GM19351 (cell line): ENCODE measurements at regions not wholly inside any gene's neighbourhood (a gene's known extent, or its start where the extent isn't known, plus 50 kb on each side); places are given as distances from the start of the nearest gene placed in this dataset.

Experiments used
- ATAC-seq: cut with Tn5 transposase; IDR thresholded peaks from one replicate; pipeline ENCODE4 v1.9.1; 2021; ENCODE audit warnings: mild to moderate bottlenecking, moderate library complexity; ENCODE audit not compliant: unreplicated experiment

DNA sequence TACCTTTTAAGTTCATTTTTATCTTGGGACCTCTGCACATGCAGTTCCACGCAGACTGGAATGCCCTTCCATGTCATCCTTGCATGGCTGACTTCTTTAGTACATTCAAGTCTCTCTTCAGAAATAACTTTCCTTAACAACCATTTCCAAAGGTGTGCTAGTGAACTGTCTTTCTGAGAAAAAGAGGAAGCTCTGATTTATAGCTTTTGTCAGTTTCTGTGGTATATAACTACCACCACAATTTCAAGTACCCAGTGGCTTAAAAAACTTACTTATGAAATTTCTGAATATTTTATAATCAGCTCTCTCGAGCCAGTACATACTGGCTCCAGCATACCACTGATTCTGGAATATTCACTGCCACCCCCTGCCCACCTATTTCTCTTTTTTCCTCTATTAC is 1613.8 kb downstream of the MAT2B start:
- ATAC-seq = no peak

DNA sequence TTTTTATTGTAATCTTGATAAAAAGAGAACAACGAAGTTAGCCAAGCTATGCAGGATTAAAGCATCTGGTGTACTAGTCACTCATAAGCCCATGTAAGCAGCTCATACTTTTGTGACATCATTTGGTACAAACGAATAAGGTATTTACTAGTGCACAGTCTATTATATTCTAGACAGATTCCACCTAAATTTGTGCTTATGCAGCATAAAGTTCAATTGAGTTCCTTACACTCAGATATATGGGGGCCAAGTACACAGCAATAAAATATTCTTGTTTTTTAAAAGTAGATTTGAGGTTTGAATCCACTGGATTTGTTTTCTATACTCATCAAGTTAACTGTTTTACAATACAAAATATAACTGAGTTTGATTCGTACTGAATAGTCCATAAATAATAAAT is 1621.2 kb downstream of the MAT2B start:
- no peak for ATAC-seq

DNA sequence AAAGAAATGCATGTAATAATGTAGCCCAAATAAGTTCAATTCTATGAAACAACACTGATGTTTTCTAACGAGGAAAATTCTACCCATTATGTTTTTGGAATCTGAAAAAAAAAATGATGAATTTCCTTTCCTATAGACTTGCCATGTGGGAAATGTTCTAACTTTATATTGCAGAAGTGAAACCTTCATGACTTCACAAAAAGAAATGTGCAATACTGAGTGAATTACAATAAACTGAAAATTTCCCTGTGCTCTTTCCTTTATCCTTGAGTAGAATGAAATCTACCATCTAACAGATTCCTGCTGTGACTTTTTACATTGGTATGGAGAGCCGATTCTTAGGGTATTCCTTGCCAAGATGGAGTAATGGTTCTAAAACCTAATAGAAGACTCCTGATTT is 1622.5 kb downstream of the MAT2B start:
- no peak for ATAC-seq

DNA sequence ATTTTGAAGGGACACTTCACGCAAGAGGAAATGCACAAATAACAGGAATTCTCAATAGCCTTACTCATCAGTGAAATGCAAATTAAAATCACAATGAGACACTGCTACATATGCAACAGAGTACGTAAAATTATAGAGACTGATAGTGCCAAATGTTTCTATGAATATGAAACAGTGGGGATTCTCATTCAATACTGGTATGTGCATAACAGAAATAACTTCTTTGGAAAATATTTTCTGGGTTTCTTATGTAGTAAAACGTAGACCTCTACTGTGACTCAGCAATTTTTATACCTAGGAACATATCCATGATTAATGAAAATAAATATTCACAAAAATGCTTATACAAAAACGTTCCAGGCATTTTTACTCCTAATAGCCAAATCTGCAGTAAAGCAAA is 1625.2 kb downstream of the MAT2B start:
- no peak for ATAC-seq

DNA sequence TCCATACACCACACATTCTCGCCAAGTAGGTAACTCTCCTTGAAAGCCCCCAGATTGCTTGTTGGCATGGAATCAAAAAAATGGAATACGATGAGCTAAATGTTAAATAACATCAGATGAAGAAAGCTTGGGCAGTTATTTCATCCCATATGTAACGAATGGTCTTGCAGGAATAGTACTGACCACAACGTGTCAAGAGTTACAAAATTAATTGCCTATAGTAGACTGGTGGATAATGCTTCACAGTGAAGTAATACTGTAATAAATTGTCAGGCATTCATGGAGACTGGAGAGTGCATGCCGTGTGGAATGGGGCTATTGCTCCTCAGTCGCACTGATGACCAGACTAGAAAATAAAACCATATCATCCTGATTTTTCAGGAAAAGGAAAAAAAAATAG is 1628.7 kb downstream of the MAT2B start:
- ATAC-seq = no peak

DNA sequence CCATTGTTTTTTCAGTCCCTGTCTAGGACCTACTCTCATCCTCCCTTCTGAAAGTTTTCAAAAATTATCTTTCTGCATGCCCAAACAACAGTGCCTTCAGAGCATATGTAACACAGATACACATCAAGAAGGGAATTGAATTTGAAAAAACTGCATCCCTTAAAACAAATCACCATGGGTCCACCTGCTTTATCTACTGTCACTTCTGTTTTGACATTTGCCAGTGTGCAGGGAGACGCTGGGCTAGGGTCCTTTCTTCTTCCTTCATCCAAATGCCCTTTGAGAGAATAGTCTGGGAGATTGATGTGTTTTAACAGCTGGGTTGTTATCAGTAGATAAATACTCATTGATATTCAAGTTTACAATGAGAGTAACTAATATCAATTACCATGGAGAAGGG is 1630.1 kb downstream of the MAT2B start:
- ATAC-seq = no peak

DNA sequence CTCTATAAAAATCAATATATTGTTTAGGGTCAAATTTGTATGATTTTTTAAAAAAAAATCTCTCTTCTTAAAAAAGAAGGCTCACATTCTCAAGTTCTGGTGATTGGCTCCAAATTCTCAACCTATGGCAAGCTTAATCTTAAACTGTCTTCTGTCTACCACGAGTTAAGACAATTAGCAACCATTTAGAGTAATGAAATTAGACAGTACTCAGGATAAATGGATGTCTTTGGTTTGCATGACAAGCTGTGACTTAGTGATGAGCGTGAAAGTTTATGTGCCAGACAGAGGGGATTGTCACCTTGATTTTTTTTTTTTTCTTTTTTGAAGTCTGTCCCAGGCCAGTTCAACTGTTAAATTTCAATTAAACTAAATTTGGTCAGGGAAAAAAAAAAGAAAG is 1632.3 kb downstream of the MAT2B start:
- ATAC-seq = no peak

DNA sequence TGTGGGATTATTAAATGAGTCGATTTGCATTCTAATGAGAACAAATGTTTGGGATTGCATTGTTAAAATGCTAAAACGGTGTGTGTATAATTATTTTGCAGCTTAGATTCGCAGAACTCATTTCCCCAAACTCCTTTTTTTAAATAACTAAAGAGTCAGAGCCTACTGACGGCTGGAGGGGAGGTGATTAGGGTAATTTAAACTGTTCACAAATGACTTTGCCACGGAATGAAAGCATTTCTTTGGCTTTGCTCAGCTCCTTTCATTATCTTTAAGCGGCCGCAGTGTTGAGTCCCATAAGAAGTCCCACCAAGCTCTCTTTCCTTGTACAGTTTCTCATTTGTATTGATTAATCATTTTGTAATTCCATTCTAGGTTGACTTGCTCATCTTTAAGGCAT is 1632.8 kb downstream of the MAT2B start:
- ATAC-seq = no peak

DNA sequence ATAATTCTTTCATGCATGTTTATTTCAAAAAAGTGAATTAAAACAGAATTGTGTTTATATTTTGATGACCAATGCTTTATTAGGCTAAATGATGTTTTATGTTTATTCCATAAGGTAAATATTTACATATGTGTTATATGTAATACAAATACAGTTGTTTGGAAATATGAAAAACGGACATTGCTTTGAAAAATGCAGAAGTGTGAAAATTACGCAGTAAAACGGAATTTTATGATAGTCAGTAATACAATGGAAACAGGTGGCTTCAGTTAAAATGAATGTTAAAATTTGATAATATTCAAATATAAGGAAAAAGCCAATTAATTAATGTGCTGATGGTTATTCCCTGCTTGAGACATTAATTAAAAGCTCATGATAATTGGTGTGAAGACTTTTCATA is 1633.8 kb downstream of the MAT2B start:
- no peak for ATAC-seq

DNA sequence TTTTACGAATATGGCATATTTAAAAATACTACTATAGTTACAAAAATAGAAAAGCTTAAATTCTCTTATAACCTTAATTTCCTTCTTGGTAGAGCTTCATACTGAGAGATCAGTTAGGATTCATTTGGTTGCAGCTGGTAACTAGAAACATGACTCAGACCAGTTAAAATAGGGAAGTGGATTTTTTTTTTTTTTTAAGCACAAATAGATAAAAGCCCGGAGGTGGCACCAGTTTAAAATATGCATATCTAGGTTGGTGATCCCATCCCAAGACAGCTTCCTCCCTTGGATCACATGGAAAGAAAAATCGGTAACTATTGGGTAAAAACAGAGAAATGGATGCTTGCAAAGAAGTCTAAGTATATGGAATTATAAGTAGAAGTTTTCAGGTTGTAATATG is 1634.3 kb downstream of the MAT2B start:
- no peak for ATAC-seq

DNA sequence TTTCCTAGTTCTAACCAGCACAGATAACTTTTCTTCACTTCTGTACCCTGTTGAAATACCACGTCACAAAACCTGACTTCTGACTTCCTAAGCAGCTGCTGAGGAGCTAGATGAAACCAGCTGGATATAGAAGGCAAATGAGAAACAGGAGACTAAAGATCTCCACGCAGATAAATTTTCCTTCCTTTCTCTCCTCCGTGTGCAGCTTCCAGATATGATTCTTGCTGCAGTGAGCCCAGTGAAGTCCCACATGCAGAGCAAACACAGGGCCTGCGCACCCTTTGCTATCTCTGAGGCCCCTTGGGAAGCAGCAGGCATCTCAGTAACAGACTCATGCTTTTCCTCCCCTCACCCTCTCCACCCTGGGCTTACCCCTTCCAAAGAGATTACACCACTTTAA is 1638.3 kb downstream of the MAT2B start:
- no peak for ATAC-seq

DNA sequence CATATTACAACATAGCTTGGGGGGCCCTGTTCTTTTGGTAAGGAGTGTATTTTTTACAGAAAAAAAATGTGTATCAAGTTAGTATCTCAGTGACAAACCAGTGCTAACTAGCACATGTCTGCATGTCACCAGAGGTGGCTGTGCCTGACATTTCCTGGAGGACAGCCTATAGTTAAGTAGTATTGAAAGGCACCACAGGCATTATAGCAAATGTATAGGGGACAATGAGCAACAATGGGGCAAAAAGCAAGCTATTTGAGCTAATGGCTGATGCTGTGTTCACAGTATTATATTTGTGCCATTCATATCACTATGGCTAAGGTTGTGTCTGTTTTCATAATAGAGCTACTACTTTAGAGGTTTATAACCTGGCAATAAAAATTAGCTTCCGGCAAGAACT is 1644.0 kb downstream of the MAT2B start:
- no peak for ATAC-seq

DNA sequence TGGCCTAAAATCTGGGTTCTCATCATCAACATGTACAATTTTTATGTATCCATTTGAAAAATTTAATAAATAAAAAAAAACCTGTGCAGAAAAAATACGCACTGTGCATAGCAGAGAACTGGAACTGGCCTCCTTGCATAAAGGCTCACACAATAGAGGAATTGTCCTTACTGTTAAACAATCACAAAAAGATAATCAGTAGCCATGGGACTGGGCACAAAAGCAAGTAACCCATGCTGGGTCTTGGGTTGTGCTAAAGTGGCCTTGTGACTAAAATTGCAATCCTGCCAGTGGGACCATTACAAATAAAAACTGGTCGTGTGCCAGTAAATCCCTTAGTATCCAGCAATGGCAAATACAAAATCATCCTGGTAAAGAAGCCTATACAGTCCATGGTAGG is 1646.6 kb downstream of the MAT2B start:
- no peak for ATAC-seq

DNA sequence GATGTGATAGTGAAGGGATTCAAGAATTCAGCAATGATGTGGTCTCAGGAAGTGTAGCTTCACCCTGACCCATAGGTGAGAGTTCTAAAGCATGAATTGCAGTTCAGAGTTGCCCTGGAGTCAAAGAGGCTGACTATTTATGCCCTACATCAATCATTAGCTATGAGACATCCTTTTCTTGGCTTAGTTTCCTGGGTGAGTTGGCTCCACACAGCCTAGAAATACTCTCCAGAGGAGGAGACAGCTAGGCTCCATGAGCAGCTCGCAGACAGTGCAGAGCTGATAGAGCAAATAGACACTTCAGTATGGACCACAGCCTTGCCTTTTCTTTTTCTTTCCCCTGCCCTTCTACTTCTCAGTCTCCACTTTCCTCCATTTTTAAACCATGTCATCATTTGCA is 1651.8 kb downstream of the MAT2B start:
- no peak for ATAC-seq

DNA sequence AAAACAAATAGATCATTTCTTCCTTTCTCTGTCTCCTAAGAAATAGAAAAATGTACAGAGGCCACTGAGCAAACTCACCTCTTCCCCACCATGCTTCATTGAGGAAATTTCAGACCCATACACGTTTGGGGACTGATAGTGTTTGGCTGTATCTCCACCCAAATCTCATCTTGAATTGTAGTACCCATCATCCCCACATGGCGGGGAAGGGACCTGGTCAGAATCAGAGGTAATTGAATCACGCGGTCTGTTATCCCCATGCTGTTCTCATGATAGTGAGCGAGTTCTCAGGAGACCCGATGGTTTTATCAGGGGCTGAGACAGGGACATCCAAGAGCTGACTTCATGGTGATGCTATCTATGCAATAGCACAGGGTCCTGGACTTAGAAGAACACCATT is 1655.8 kb downstream of the MAT2B start:
- no peak for ATAC-seq

DNA sequence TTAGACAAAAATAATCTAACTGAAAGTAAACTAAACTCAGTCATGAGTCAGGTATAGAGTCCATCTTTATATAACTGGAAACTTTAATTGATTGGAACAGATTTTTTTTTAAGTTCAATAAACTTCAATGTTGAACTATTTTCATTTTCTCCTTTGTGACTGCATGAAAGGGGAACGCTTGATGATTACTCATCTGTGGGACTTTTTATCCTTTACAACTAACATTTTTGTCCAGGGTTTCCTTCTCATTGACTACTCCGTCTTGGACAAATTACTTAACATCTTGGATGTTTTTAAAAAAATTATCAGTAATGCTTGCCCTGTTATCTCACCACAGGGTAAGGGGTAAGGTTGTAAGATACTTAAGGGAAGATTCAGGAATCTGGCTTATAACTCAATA is 1658.4 kb downstream of the MAT2B start:
- ATAC-seq = no peak

DNA sequence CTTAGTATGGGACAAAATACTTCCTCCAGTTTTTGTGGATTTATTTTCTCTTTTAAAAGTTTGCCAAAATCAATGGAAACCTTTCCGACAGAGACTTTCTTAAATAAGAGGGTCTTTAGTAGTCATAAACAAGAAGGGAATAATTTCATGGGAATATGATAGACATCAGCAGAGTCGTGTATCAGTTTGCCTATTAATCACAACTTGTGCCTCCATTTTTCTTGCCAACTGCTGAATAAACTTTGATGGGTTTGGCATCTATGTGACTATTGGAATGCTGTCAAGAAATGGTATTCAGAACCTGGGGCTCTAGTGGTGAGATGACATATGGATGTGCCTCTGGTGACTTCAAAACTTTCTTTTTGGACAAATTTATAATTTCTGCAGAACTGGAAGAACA is 1668.2 kb downstream of the MAT2B start:
- ATAC-seq = no peak

DNA sequence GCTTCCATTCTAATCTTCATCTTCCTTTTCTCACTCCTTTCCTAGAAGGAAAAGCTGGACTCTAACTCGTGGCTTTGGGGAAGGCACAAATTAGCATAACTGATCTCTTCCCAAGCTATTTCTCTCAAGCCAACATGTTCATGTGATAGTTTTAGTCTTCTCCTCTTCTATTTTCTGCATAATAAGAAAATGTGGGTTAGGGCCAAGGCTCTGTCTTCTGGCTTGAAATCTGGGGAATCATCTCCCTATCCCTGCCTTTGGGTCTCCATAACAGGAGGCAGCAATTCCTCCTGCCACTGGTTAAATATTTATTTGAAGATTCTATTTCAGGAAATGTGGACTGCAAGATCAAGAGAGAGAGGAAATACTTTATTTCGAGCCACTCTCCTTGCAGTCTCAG is 1669.6 kb downstream of the MAT2B start:
- ATAC-seq = no peak

DNA sequence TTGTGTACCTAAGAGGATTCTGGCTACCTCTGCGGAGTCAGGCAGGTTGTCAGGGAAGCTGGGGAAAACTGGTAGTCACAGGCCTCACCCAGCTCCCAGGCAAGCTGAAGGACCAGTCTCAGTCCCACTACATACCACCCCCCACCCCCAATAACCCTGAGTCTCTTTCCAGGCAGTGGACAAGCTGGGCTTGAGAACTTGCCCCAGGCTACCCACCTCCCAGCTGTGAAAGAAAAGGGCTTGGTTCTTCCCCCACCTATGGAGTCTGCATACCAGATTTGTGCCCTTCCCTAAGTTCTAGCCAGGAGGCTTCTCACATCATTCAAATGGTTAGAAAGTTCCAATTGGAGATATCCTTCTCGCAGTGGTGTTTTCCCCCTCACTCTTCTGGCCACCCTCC is 1678.8 kb downstream of the MAT2B start:
- no peak for ATAC-seq

DNA sequence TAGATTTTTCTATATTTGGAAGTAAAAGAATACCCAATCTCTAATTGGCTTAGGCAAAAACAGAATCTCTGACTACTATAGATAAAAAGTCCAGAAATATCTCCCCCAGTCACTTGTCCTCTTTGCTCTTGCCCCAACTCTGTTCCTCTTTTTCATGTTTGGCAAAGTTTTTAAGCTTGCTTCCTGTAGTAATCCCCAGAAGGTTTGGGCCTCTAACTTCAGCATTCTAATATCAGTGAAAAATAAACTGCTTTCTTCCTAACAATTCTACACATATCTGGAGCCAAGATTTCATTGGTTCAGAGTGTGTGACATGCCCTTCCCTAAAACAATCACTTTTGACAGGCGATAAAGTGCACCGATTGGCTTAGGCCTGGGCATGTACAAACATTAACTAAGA is 1680.3 kb downstream of the MAT2B start:
- no peak for ATAC-seq

DNA sequence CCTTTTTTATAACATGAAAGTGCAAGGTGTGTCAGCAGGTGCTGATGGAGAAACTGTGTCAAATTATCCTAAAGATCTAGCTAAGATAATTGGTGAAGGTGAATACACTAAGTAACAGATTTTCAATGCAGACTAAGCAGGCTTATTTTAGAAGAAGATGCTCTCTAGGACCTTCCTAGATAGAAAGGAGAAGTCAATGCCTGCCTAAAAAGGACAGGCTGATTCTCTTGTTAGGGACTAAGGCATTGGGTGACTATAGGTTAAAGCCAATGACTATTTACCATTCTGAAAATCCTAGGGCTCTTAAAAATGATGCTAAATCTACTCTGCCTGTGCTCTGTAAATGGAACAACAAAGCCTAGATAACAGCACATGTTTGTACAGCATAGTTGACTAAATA is 1682.4 kb downstream of the MAT2B start:
- ATAC-seq = no peak

DNA sequence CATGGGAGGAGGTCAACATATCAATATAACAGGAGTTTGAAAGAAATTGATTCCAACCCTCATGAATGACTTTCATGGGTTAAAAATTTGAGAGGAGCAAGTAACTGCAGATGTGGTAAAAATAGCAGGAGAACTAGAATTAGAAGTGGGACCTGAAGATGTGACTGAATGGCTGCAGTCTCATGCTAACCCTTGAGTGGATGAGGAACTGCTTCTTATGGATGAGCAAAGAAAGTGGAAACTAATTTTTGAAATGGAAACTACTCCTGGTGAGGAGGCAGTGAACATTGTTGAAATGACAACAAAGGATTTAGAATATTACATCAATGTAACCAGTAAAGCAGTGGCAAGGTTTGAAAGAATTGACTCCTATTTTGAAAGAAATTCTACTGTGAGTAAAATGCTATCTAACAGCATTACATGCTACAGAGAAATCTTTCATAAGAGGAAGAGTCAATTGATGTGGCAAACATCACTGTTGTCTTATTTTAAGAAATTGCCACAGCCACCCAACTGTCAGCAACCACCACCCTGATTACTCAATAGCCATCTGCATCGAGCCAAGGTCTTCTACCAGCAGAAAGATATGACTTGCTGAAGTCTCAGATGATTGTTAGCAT is 1683.2 kb downstream of the MAT2B start:
- no peak for ATAC-seq

DNA sequence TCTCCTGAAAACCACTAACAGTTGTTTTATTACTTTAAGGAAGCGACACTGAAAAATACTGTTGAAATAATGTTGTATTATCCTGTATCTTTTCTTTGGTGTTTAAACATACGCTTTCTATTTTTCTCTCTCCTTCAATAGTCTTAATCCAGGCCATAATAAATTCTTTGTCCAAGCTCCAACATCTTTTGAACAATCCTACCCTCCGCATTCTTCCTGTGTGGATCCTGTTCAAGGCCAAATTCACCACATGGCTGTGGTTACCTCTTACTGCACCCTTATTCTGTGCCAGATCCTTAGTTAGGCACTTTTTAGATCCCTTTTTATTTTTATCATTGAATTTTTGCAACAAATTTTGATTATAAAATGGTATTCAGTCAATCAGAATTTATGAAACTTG is 1691.5 kb downstream of the MAT2B start:
- no peak for ATAC-seq

DNA sequence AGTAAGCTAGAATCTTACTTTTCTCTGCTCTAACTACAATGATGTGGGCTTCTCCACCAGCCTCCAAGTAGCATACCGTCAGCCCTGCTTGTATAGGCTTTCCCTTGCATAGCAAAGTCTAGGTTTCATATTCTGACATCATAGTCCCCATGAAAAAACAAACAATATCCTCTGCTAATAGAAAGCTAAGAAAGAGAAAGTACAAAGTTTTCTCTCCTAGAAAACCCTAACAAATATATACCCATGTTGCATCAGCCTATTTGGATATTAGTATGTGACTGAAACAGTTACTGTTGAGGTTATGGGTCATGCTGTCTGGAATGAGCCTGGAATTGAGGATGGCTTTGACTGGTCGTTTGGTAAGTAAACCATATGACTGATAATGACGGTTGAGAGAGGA is 1696.0 kb downstream of the MAT2B start:
- no peak for ATAC-seq
